ENCODE measurements at regions not wholly inside any gene's neighbourhood (a gene's known extent, or its start where the extent isn't known, plus 50 kb on each side); places are given as distances from the start of the nearest gene placed in this dataset.
A peak's percentile ranks its signal among the peaks of the same experiment; 100 is the strongest.
"Not testable (repeated sequence)": the region's sequence is repeated elsewhere in the genome, so short reads cannot be mapped to it uniquely, and the experiment has no call there.

- no peak for DNase-seq
These were observed 67.2 kb upstream of the ZNF527 start for GRCh38 chr19:37303591-37304171.

DNA sequence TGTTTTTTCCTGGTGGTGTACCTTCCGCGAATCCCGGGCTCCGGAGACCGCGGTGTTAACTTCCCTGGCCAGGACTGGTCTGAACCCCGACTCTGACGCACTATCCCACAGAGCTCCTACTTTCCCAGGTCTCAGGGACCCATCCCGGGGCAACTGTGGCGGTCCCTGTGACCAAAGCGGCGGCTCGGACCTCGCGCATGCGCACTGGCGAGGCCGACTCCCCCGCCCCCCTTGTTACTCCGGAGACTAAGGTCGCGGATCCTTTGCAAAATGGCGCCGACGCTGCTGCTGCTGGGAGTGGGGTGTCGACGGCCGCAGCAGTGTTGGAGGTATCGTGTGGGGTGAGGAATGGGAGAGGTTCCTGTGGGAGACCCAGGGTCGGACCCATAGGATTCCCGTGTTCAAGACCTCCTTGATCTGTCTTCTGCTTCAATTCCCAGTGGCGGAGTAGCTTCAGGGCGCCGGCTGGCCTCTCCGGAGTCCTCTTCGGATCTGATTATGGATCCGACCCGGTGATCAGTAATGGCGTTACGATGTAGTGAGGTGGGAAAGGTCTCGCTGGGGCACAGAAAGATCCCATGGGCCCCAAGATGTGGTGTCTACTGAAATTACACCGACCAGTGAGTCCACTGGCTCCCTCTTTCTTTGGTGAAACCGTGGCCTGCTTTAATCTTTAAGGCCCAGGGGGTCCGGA, 66.6 kb upstream of the ZNF527 start:
- DNase-seq, result no peak

GRCh38 chr19:37304884-37305255, 66.0 kb upstream of the ZNF527 start:
- DNase-seq, result no peak

GRCh38 chr19:37306383-37306963, 64.4 kb upstream of the ZNF527 start:
- DNase-seq, result no peak

- DNase-seq, result no peak
These were observed 60.9 kb upstream of the ZNF527 start for GRCh38 chr19:37309834-37310575.

DNA sequence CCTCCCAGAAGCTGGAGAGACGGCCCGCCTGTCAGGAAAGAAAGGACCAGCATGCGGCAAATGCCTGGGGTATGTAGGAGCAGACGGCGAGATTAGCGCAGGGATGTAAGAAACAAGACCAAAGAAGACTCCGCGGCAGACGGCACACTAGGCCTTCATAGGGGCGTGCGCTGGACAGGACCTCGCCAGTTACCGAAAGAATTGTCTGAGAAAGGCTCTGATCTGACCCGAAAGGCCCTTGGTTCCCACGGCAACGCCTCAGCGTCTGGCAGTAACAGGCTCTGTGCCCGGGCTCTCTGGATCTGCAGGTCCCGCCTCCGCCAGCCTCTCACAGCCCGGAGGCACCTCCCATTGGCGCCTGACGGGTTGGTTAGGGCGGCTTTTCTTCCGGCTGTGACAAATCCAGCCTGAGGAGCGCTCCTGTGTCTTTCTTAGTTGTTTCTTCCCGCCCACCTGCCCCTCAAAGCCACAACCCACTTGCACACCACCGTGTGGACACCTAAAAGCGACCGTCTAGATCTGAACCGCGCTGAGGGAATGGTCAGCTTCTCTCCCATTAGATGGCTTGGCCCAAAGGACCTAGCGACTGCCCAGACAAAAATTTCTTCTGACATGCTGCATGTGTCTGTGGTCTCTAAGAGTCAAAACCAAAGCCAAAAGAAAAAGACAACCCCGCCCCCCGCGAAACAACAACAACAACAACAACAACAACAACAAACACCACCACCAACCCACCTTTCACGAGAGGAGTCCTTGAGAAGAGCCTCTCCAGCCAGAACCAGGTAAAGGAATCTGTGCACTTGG, 58.2 kb upstream of the ZNF527 start:
- not testable (repeated sequence) for DNase-seq

DNA sequence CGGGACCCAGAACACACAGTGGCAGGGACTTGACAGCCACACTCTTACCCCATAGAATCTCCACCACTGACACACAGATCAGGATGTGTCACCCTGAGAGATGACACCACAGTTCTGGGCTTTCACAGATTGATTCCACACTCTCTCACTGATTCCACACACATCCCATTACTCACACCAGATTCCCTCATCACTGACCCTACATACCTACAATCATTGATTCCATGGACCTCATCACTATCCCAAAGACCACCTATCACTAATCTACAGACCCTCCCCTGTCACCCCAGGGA, 57.6 kb upstream of the ZNF527 start:
- DNase-seq, result no peak

GRCh38 chr19:37317403-37318209, 53.3 kb upstream of the ZNF527 start:
- peak; percentile 79 for DNase-seq

- DNase-seq, result not testable (repeated sequence)
These were observed 49.9 kb upstream of the ZNF527 start for GRCh38 chr19:37320988-37321387.

All from NCI-H1048 (cell line).